ENCODE measurements at regions not wholly inside any gene's neighbourhood (a gene's known extent, or its start where the extent isn't known, plus 50 kb on each side); places are given as distances from the start of the nearest gene placed in this dataset.

DNA sequence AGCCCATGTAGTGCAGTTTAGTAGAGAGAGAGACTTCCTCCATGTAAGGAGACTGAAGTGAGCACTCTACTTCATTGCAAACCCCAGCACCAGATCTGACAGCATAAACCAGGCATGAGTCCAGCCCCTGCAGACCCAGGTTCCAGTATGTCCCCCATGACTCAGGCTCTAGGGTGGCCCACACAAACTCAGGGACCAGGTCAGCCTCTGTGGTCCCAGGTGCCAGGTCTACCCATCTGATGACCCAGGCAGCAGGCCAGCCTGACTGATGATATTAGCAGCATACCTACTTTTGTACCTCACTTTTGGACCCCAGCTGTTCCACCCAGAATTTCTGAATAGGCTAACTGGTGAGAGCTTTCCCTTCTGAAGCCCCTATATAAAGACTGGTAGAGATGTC, 647.8 kb downstream of the ANXA1 start:
- TF ChIP-seq, protein P1, sequence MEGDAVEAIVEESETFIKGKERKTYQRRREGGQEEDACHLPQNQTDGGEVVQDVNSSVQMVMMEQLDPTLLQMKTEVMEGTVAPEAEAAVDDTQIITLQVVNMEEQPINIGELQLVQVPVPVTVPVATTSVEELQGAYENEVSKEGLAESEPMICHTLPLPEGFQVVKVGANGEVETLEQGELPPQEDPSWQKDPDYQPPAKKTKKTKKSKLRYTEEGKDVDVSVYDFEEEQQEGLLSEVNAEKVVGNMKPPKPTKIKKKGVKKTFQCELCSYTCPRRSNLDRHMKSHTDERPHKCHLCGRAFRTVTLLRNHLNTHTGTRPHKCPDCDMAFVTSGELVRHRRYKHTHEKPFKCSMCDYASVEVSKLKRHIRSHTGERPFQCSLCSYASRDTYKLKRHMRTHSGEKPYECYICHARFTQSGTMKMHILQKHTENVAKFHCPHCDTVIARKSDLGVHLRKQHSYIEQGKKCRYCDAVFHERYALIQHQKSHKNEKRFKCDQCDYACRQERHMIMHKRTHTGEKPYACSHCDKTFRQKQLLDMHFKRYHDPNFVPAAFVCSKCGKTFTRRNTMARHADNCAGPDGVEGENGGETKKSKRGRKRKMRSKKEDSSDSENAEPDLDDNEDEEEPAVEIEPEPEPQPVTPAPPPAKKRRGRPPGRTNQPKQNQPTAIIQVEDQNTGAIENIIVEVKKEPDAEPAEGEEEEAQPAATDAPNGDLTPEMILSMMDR (IDR thresholded peaks at IDR 0.05; ENCODE audit: low read length, missing control alignments), result no peak
- DNase-seq (ENCODE audit: low read depth), result no peak
- H3K4me3 ChIP-seq (replicated peaks; ENCODE audit: low read depth, low read length), result no peak overlapping the region

DNA sequence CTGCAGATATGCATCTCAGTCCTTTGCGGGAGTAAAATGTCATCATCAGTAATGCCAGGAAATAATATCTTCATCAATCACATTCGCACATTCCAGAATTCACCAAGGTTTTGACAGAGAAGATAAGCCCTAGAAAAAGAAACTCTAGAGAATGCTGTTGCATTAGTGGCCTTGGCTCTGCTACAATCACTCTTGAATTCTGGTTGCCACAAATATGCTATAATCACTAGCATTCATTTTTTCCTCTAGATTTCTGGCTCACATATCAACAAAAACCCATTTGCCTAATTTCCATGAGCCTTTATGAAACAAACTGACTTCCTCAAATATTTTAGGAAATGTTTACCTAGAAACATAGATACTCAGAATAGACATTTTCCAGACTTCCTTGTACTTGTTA, 653.4 kb downstream of the ANXA1 start:
- peak; percentile 68 for DNase-seq (ENCODE audit: low read depth)
- no peak overlapping the region for H3K4me3 ChIP-seq (replicated peaks; ENCODE audit: low read depth, low read length)
- TF ChIP-seq, protein P1 (IDR thresholded peaks at IDR 0.05; ENCODE audit: low read length, missing control alignments), result no peak

DNA sequence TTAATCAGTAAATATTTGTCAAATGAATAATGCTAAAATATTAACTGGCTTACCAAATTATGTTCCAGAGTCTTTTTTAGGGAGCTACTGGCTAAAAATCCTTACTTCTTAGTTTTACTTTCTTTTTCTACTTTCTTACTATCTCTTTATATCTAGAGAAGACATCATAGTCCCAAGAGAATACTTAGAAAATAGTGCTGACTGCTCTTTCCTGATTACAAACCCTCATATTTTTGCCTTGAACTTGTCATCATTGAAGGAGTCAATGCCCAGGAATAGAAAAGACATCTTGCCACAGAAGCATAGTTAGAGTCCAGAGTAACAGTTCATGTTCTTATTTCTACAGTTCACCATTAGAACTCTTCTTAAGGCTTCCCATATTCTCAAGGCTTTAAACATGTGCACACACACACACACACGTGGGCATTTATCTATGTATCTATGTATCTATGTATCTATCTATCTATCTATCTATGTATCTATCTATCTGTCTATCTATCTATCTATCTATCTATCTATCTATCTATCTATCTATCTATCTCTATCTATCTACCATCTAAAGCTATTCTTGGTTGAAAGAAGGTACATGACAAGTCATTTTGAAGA, 654.3 kb downstream of the ANXA1 start:
- H3K4me3 ChIP-seq (replicated peaks; ENCODE audit: low read depth, low read length), result no peak overlapping the region
- no peak for DNase-seq (ENCODE audit: low read depth)
- TF ChIP-seq, protein P1 (IDR thresholded peaks at IDR 0.05; ENCODE audit: low read length, missing control alignments), result no peak

DNA sequence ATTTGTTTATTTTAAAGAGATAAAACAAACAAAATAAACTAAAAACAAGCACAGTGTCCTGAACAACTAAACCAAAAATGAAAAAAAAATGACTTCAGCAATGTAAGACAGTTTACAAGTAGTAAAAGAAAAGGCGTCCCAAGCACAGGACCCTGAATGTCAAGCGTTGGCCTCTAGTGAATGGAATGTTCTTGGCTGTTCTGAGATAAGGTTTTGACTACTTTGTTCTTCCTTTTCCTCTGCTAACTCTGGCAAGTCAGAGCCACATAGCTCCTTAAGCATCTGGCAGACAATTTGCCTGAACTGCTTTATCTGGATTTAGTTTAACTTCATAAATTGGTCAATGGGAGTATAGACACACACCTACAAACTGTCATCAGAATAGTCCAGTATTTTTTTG, 655.2 kb downstream of the ANXA1 start:
- no peak overlapping the region for H3K4me3 ChIP-seq (replicated peaks; ENCODE audit: low read depth, low read length)
- TF ChIP-seq, protein P1 (IDR thresholded peaks at IDR 0.05; ENCODE audit: low read length, missing control alignments), result no peak
- DNase-seq (ENCODE audit: low read depth), result peak; percentile 44

DNA sequence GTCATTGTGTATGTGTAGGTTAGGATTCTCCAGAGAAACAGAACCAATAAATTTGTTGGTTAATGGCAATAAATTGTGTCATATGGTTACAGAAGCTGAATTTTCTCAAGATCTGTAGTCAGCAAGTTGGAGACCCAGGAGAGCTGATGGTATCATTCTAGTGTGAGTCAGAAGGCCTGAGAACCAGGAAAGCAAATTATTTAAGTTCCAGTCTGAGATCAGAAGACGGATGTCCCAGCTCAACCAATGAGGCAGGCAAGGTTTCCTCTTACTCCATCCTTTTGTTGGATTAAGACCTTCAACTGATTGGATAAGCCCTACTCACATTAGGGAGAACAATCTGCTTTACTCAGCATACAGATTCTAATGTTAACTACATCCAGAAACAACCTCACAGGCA, 656.3 kb downstream of the ANXA1 start:
- TF ChIP-seq, protein P1 (IDR thresholded peaks at IDR 0.05; ENCODE audit: low read length, missing control alignments), result no peak
- peak; percentile 14 for DNase-seq (ENCODE audit: low read depth)
- no peak overlapping the region for H3K4me3 ChIP-seq (replicated peaks; ENCODE audit: low read depth, low read length)

DNA sequence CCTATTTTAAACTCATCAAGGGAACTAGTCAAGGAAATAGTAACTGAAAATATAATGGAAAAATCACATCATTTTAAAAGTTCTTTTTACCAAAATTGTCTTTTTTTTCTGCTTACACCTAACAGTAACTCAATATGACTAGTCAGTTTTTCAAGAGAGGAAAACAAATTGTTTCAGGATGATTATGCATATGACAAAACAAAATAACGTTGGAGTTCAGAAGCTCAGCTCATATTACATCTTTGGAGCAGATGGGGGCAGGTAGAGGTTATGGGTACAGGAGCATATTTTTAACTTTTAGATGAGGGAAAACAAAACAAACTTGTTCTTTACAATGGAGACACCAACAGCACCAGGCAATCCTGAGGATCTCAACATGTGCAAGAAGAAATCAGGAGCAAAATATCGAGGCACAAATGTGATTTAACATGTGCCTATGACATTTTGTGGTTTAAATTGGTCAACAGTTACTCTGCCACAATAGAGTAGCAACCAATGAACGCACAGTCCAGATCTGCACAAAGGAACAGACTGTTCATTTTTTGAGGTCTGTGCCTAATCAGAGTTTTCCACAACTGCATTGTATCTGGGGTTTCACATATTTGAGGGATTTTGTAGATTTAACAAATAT, 659.0 kb downstream of the ANXA1 start:
- no peak overlapping the region for H3K4me3 ChIP-seq (replicated peaks; ENCODE audit: low read depth, low read length)
- TF ChIP-seq, protein P1 (IDR thresholded peaks at IDR 0.05; ENCODE audit: low read length, missing control alignments), result no peak
- peak; percentile 75 for DNase-seq (ENCODE audit: low read depth)

DNA sequence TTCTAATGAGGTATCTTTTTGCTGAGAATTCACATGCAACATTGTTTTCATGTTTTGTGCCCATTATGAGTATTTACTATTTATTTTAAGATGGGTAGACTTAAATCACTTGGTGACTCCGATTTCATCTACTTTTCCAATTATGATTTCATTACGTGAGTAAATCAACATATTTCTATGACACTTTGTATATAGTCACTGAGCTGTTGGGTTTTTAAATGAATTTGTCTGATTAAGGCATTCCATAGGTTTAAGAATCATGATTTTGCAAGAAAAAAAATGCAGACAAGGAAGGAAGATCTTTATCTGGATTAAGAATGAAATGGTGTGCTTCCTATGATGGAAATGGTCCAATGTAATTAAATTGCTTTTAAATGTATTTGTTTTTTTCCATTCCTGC, 661.9 kb downstream of the ANXA1 start:
- H3K4me3 ChIP-seq (replicated peaks; ENCODE audit: low read depth, low read length), result no peak overlapping the region
- no peak for DNase-seq (ENCODE audit: low read depth)
- TF ChIP-seq, protein P1 (IDR thresholded peaks at IDR 0.05; ENCODE audit: low read length, missing control alignments), result no peak

Measured in fibroblast of pulmonary artery (primary cell).